Gastrocnemius medialis (tissue), 4 donors: ENCODE measurements at regions not wholly inside any gene's neighbourhood (a gene's known extent, or its start where the extent isn't known, plus 50 kb on each side); places are given as distances from the start of the nearest gene placed in this dataset.

Experiments used
- POLR2A ChIP-seq, 2 donors: fragments of 450-650 bp; IDR thresholded peaks; one replicate each; pipeline ENCODE4 v1.6.1; 2017; ENCODE audit warnings: antibody characterized with exemption in 2 of 2, mild to moderate bottlenecking in 2 of 2, moderate library complexity in 2 of 2
- TF ChIP-seq, protein P1 (sequence below), 5 experiments: fragments of 450-650 bp in 3 of 5; fragments of 200-600 bp in 2 of 5; sonication (generic) in 2 of 5; IDR thresholded peaks in 4 of 5; conservative IDR thresholded peaks in 1 of 5; 1 replicate in 4 of 5; 2 replicates in 1 of 5; pipeline ENCODE4 v1.5.1; 2016 to 2019; ENCODE audit warnings: antibody characterized with exemption in 5 of 5, mild to moderate bottlenecking in 3 of 5, moderate library complexity in 3 of 5

- TF ChIP-seq, protein P1, sequence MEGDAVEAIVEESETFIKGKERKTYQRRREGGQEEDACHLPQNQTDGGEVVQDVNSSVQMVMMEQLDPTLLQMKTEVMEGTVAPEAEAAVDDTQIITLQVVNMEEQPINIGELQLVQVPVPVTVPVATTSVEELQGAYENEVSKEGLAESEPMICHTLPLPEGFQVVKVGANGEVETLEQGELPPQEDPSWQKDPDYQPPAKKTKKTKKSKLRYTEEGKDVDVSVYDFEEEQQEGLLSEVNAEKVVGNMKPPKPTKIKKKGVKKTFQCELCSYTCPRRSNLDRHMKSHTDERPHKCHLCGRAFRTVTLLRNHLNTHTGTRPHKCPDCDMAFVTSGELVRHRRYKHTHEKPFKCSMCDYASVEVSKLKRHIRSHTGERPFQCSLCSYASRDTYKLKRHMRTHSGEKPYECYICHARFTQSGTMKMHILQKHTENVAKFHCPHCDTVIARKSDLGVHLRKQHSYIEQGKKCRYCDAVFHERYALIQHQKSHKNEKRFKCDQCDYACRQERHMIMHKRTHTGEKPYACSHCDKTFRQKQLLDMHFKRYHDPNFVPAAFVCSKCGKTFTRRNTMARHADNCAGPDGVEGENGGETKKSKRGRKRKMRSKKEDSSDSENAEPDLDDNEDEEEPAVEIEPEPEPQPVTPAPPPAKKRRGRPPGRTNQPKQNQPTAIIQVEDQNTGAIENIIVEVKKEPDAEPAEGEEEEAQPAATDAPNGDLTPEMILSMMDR (IDR thresholded peaks at IDR 0.05 in 4 of 5, conservative IDR thresholded peaks at IDR 0.05 in 1 of 5): no peak
- TF ChIP-seq POLR2A (IDR thresholded peaks at IDR 0.05): no peak
Measured at GRCh38 chr4:89616382-89616781, 220.6 kb downstream of the SNCA start.
